HPDE6-E6E7 (cell line): ENCODE measurements at regions not wholly inside any gene's neighbourhood (a gene's known extent, or its start where the extent isn't known, plus 50 kb on each side); places are given as distances from the start of the nearest gene placed in this dataset.
"Not testable (repeated sequence)": the region's sequence is repeated elsewhere in the genome, so short reads cannot be mapped to it uniquely, and the experiment has no call there.

Experiments used
- DNase-seq: peaks from one replicate; pipeline ENCODE4 v3.0.0; 2011; ENCODE audit warnings: missing footprints; ENCODE audit errors: extremely low spot score

DNA sequence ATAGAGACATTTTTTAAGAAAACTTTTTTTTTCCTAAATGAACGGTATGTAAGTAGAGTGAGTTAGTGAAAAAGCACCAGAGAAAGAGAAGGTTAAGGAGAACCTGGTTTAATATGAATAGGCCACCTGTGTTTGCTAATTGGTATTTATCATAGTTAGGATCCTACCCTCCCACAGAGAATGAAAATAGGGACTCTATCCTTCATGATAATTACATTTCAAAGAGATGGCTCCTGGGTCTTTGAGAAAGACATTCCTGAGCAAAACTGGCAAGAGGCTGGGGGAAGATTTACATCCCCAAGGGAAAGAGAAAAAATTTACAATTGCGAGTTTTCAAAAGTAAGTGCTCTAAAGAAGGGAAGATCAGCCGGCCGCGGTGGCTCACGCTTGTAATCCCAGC, 1284.5 kb downstream of the SLITRK1 start:
- no peak for DNase-seq

DNA sequence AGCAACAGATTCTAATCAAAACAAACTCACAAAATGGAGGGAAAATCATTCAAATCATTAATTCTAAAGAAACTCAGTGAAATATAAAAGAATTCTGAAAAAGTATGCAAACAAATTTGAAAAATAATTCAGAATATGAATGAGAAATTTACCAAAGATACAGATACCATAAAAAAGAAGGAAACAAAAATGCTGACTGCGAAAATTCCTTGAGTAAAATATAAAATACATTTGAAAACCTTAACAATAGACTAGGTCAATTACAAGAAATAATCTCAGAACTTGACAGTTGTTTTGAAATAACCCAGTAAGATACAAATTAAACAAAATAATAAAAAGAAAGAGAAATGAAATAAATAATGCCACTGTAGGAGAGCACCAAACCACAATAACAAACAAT, 1289.0 kb downstream of the SLITRK1 start:
- no peak for DNase-seq

DNA sequence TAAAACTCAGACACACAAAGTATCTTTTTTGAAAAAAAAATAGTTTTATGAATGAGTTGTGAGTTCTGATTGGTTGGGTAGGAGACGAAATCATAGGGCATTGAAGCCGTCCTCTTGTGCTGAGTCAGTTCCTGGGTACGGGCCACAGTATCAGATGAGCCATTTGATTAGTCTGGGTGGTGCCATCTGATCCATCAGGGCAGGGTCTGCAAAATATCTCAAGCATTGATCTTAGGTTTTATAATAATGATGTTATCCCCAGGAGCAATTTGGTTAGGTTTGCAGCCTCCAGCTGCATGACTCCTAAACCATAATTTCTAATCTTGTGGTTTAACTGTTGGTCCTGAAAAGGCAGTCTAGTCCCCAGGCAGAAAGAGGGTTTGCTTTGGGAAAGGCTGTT, 1310.6 kb downstream of the SLITRK1 start:
- no peak for DNase-seq

DNA sequence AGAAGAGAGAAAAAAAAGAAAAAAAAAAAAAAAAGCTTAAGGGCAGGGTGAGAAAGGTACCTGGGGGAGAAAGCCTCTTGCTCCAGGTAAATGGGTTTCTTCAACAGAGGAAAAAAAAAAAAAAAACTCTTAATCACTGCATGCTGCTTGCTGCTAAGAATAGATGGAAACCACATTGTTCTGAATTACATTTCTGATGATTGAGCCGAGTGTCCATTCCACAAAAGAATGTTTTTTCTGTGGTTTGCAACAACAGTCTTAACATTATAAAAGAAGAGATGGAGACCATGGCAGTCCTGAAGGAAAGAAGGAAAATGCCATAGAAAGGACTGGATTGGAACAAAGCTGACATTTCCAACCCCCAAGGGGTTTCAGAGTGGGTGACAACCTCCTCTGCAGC, 1312.7 kb downstream of the SLITRK1 start:
- DNase-seq: no peak

DNA sequence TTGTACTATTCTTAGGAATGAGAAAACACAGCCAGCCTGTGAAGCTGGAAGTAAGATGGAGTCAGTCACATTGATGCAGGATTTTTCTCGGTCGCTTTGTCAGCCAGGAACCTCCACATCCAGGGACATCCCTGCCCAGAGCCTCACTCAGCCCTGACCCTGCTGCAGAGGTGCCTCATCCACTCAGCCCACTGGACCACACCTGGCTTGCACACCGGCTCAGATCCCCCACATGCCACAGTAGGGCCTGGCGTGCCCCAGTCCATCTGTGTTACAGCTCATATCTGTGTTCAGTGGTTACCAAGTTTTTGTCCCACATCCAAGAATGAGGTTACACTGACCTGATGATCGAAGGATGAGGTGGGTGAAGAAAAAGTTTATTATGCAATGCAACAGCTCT, 1315.4 kb downstream of the SLITRK1 start:
- no peak for DNase-seq

DNA sequence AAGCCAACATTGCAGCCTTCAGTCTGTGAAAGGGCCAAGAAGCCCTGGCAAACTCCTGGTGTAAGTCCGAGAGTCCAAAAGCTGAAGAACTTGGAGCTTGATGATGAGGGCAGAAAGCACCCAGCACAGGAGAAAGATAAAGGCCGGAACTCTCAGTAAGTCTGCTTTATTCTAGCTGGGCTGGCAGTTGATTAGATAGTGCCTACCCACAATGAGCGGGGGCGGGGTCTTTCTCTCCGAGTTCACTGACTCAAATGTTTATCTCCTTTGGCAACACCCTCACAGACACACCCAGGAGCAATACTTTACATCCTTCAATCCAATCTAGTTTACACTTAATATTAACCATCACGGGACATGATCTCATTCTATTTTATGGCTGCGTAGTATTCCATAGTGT, 1317.1 kb downstream of the SLITRK1 start:
- DNase-seq: no peak

DNA sequence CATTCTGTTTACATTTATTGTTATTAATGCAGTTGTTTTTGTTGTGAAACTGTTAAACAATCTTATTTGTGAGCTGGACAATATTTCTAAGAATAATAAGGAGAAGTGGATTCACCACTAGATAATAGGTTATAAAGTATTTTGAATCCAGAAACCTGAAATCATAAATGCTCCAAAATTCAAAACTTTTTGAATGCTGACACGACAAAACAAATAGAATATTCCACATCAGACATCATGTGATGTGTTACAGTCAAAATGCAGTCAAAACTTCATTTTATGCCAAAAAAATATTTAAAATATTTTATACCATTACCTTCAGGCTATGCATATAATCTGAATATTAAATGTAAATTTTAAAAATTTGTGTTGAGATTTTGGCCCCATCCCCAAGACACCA, 1321.4 kb downstream of the SLITRK1 start:
- DNase-seq: no peak

DNA sequence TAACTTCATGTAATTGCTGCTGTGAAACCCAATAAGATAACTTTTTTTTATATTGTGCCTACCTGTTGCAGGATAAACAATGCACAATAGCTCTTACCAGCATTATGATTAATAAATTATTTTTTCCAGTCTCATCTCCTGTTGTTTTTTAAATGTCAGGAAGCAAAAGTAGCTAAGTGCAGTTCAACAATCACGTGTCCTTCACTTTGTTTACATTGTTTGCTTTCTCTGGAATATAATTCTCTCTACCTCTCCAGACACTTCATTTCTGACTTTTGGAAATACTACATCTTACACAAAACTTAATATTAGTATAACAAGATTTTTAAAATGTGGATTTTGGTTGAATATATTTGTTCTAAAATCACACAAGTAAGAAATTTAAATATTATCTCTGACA, 1359.4 kb downstream of the SLITRK1 start:
- DNase-seq: no peak

DNA sequence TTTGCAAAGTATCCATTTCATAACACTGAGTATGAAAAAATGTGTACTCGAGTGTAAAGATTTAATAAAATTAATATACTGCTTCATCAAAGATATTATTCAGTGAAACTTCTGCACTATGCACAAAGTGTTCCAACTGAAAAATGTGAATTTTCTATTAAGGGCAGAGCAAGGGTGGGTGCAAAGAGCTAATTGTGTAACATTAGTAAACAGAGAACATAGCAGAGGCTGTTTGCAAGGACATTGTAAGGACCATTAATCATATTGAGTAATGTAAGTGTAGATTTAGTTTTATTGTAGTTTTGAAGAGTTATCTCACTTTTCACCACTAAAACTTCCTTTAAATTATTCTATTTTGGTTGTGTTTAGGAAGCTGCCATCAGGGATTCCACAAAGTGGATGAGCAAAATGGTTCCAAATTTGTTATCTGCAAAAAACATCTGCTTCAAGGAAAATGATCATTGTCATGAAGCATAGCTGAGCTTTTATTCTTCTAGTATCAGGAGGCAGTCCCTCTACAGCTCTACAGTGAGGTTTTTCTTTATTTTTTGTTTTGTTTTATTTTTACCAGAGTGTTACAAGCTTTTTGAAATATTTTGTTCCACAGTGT, 1375.4 kb downstream of the SLITRK1 start:
- DNase-seq: no peak

DNA sequence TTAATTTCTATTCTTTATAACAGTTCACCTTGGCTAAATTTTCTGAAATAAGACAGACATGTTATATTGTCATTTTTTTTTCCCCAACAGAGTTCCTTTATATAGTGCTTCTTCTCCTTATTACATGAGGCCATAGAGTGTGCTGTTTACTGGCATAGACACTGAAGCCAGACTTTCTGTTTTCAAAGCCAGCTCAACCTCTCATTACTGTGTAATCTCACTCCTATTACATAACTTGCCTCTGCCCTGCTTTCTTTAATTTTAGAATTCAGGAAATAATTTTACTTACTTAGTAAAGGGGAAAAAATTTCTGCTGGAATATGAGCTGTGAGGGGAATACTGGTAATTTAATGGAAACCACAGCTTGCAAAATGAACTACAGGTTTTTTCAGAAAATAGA, 1380.4 kb downstream of the SLITRK1 start:
- DNase-seq: no peak

DNA sequence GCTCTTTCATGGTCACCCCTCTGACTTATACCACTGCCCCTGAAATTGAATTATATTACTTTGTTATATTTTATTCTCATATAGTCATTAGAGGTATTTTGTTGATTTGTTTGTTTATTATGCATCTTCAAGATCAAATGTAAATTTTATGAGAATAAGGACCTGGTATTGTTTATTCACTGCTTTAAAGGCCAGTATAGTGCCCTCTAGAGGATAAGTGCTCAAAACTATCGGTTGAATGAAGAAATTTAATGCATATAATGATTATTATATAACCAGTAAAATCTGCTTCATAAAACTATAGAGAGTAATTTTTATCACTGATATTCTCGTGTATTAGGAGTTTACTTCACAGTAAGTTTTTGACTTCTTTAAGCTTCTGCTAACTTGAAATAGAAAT, 1401.9 kb downstream of the SLITRK1 start:
- no peak for DNase-seq

DNA sequence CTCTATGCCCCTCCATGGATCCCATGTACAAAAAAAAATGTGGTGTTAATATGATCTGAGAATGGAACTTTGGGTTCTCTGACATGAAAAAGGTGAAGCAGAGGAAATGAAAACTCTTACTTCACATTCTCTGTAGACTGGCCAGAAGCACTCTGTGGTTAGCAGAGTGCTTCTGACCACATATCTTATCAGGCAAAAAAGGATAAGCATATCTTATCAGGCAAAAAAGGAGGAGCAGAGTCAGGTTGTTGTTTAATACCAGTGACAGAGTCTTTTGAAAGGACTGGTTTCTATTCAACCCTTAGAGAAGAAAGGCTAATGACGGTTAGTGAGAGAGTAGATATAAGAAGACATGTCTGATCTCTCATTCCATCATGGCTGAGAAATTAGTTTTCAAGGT, 1404.8 kb downstream of the SLITRK1 start:
- DNase-seq: no peak

DNA sequence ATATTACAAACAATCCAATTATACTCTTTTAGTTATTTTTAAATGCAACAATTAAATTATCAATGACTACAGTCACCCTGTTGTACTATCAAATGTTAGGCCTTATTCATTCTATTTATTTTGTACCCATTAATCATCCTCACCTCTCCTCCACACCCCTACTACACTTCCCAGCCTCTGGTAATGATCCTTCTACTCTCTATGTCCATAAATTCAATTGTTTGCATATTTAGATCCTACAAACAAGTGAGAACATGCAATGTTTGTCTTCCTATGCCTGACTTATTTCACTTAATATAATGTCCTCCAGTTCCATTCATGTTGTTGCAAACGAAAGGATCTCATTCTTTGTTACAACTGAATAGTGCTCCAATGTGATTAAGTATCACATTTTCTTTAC, 1414.6 kb downstream of the SLITRK1 start:
- DNase-seq: no peak

DNA sequence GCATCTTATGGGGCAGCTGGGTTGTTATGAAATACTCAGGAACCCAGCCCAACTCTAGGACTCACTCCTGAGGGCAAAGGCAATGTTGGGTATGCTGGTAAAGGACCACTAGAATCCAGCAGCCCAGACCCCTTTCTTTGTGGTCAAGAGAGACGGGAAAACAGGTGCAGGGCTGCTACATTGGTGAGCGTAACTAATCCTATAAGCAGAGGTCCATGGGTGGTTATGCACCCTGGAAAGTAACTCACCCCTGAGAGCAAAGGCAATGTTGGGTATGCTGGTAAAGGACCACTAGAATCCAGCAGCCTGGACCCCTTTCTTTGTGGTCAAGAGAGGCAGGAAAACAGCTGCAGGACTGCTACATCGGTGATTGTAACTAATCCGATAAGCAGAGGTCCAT, 1422.7 kb downstream of the SLITRK1 start:
- not testable (repeated sequence) for DNase-seq

DNA sequence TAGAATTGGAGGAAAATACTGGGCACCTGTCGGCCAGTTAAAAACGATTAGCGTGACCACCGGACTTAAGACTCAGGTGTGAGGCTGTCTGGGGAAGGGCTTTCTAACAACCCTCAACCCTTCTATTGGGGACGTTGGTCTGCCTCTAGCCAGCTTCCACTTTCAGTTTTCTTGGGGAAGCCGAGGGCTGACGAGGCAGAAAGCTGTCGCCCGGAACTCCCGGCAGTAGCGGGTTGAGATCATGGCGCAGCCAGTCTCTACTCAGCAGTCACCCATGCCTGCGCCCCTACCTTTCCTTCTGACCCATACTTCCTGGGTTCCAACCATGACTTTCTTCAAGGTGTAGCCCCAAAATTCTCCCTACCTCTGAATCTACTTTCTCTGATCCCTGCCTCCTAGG, 1424.1 kb downstream of the SLITRK1 start:
- no peak for DNase-seq

DNA sequence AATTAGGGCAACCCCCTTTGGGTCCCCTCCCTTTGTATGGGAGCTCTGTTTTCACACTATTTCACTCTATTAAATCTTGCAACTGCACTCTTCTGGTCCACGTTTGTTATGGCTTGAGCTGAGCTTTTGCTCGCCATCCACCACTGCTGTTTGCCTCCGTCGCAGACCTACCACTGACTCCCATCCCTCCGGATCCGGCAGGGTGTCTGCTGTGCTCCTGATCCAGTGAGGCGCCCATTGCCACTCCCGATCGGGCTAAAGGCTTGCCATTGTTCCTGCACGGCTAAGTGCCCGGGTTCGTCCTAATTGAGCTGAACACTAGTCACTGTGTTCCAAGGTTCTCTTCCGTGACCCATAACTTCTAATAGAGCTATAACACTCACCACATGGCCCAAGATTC, 1424.7 kb downstream of the SLITRK1 start:
- not testable (repeated sequence) for DNase-seq

DNA sequence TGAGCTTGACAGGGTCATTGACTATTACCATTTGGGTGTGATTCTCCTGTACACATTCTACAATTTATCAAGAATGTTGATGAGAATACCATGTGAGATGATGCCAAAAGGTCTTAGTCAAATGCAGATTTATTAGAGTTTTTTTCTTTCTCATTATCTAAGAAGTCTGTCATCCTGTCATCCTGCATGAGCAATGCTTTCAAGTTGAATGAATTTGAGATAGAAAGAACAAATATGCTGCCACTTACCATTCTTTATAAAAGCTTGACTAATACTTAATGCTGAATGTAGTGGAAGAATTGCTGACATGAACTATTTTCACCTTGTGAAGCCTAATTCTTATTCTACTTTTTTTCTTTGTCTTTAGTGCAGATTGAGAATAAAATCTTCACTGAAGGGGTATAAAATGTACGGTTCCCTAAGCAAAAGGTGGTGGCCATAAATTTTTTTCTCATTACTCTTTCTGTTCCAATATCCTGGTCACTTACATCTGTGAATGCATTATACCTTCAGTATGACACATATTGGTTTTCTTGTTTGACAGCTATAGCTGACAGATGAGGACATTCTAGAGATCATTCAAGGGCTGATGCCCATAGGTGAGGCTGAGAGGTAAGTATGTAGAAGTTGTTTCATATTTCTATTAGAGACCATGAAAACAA, 1434.7 kb downstream of the SLITRK1 start:
- no peak for DNase-seq

DNA sequence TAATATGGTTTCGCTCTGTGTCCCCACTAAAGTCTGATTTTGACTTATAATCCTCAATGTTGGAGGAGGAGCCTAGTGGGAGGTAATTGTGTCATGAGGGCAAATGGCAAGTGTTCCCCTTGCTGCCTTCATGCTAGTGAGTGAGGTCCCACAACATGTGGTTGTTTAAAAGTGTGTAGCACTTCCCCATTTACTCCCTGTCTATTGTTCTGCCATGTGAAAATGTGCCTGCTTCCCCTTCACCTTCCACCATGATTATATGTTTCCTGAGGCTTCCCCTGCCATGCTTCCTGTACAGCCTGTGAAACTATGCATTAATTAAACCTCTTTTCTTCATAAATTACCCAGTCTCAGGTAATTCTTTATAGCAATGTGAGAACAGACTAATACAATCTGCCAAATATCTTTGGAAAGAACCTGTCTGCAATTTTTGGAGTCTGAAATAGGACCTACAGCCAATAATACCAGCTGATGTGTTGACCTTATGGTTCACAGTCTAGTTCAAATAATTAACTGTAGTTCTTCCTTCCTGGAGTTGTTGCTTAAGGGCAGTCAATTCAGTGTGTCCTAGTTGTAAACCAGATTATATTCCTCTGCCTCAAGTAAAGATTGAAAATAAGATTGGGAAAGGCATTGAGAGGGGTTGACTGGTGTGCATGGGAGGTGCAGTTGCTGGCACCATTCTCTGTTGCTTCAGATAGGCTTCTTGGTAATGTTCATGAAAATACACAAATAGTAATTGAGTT, 1442.9 kb downstream of the SLITRK1 start:
- no peak for DNase-seq

DNA sequence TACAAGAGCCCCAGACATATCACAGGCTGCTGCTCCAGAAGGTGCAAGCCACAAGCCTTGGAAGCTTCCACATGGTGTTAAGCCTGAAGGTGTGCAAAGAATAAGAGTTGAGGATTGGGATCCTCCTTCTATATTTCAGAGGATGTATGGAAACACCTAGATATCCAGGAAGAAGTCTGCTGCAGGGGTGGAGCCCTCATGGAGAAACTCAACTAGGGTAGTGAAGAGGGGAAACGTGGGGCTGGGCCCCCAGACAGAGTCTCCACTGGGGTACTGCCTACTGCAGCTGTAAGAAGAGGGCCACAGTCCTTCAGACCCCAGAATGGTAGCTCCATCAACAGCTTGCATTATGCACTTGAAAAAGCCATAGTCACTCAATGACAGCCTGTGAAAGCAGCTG, 1444.0 kb downstream of the SLITRK1 start:
- no peak for DNase-seq

DNA sequence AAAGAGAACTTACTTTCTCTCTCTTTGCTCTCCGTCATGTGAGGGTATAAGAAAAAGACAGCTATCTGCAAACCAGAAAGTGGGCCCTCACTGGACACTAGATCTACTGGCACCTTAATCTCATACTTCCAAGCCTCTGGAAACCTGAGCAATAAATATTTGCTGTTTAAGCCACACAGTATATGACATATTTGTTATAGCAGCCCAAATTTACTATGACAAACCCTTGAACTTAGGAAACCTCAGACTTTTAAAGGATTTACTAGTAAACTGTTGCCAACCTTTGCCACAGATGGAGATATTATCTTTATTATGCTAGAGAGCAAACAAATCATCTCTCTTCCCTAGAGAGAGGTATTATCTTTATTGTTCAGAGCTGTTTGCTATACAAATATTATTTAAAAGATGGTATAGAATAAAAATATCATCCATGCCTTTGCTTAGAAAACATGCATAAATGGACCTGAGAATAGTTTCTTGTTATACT, 1446.1 kb downstream of the SLITRK1 start:
- no peak for DNase-seq

DNA sequence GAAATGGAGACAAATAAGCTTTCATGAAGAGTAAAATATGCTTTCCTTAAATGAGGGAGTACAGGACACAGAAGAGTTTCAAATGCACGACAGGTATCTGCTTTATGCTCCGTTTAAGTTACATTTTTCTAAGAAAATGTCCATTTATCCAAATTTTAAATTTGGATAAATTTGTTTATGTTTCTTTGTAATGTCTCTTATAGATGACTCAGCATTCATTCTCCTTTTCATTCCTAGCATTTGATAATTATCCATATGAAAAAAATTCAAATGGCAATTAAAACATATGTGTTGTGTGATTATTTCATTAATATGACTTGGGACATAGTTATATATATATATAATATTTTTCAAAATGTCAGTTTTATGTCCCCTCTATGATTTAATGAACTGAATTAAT, 1449.3 kb downstream of the SLITRK1 start:
- DNase-seq: no peak

DNA sequence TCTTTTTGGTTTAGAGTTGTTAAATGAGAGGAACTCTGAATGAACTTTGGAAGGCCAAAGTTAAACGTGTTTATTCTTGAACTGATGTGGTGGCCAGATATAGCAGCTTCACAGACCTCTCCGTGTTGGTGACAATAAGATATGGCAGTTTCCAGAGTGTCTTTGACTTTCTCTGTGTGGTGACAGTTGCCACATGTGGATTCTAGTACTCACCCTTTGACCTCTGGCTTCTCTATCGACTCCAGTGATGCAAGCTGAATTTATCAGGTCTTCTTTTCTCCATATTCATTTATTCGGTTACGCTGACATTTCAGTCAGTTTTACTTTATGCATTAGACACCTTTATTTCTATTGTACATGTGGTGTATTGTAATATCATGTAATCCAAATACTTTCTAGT, 1469.5 kb downstream of the SLITRK1 start:
- DNase-seq: no peak

DNA sequence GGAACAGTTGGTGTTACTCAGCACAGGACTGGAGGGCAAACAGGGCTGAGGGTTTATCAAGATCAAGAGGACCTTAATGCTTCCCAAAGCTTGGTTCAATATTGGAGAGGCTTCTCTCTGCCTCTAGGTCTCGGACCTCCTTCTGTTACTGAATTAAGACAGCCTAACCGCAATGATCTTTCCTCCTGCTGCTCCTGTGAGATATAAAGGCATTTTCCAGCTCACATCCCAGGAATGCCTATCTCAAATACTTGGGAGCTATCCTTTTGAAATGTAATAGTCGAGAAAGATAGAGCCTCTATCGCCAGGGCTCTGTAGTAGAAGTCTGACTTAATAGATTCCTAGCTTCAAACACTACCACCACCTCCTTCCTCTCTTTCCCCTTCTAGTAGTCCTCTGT, 1475.0 kb downstream of the SLITRK1 start:
- no peak for DNase-seq
